ENCODE measurements at regions not wholly inside any gene's neighbourhood (a gene's known extent, or its start where the extent isn't known, plus 50 kb on each side); places are given as distances from the start of the nearest gene placed in this dataset.

DNA sequence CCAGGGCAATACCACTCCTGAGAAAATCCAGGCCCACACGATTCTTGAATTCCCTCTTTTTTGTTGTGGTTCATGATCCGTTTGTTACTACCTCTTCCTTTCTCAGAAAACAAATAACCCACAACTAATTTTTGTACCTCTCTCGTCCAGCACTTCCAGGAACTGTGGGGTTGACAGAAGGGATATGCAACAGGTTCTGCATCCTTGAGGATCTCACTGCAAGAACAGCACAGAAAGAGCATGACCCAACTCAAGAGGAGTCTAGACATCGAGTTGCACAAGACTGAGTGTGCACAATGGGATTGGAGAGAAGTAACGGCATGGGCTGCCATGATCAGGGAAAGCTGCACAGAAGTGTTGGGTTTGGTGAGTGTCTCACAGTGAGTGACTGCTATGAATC is 533.3 kb downstream of the SOX2 start:
- no peaks in the 10 kb centered on the region for H3K4me1 ChIP-seq (ENCODE audit: control insufficient read depth in 2 of 2, insufficient read depth in 2 of 2, low read length in 2 of 2)
- H3K27me3 ChIP-seq (ENCODE audit: control insufficient read depth in 2 of 2, insufficient read depth in 2 of 2, low read length in 2 of 2) = no peaks in the 10 kb centered on the region
- no peak overlapping the region for H3K4me3 ChIP-seq (ENCODE audit: low read length in 2 of 2)
- no peak overlapping the region for H3K9ac ChIP-seq (ENCODE audit: low read depth in 1 of 2, low read length in 2 of 2)
- H3K27ac ChIP-seq (ENCODE audit: low read depth in 2 of 2, low read length in 2 of 2) = no peak overlapping the region
- no peaks in the 10 kb centered on the region for H3K36me3 ChIP-seq (ENCODE audit: control insufficient read depth in 2 of 2, insufficient read depth in 2 of 2, low read length in 2 of 2)
- no peaks in the 10 kb centered on the region for H3K9me3 ChIP-seq (ENCODE audit: control insufficient read depth in 2 of 2, low read length in 2 of 2)

DNA sequence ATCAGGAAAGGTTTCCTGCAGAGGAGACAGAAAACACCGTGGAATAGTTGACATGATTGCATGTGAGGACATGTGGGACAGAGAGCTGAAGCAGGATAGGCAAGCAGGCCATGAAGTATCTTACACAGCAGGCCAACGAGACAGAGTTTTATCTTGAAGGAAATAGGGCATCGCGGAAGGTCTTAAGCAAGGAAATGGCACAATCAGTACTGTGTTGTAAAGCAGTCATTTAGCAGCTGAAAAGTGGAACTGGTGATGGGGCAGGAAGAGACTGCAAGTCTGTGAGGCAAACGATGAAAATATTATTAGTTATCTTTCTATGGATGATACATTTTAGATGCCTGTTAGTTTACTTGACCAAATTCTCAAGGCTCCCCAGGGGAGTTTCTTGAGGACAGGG is 535.1 kb downstream of the SOX2 start:
- Histone ChIP-seq H3K4me1 (ENCODE audit: control insufficient read depth in 2 of 2, insufficient read depth in 2 of 2, low read length in 2 of 2) (no peaks in the 10 kb centered on the region), H3K9ac (ENCODE audit: low read depth in 1 of 2, low read length in 2 of 2) (no peak overlapping the region), H3K4me3 (ENCODE audit: low read length in 2 of 2) (no peak overlapping the region), H3K27me3 (ENCODE audit: control insufficient read depth in 2 of 2, insufficient read depth in 2 of 2, low read length in 2 of 2) (no peaks in the 10 kb centered on the region), H3K27ac (ENCODE audit: low read depth in 2 of 2, low read length in 2 of 2) (no peak overlapping the region), H3K36me3 (ENCODE audit: control insufficient read depth in 2 of 2, insufficient read depth in 2 of 2, low read length in 2 of 2) (no peaks in the 10 kb centered on the region), H3K9me3 (ENCODE audit: control insufficient read depth in 2 of 2, low read length in 2 of 2) (no peaks in the 10 kb centered on the region)

DNA sequence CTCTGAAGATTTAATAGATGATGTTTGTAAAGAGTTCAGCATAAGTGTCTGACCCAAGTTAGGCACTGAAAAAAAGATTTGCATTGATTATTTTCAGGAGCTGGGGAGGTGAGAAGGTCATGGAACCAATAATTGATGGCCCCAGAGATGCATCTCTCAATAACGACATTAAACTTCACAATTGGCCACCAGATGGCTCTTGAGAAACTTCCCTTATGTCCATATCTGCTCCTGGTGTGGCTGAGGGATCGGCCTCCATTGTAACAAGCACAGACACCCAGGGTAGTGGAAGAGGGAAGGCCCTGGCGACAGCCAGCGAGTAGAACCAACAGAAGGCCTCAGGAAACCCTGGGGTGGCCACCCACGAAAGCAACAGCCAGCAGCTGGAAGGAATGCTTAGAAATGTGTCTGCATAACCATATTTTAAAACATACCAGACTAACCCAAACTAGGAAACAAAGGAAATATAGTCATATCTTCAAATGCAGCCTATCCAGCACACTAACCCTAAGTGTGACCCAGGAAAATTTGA is 536.7 kb downstream of the SOX2 start:
- Histone ChIP-seq H3K27me3 (ENCODE audit: control insufficient read depth in 2 of 2, insufficient read depth in 2 of 2, low read length in 2 of 2) (no peaks in the 10 kb centered on the region), H3K4me3 (ENCODE audit: low read length in 2 of 2) (no peak overlapping the region), H3K9me3 (ENCODE audit: control insufficient read depth in 2 of 2, low read length in 2 of 2) (no peaks in the 10 kb centered on the region), H3K4me1 (ENCODE audit: control insufficient read depth in 2 of 2, insufficient read depth in 2 of 2, low read length in 2 of 2) (no peaks in the 10 kb centered on the region), H3K27ac (ENCODE audit: low read depth in 2 of 2, low read length in 2 of 2) (no peak overlapping the region), H3K9ac (ENCODE audit: low read depth in 1 of 2, low read length in 2 of 2) (no peak overlapping the region), H3K36me3 (ENCODE audit: control insufficient read depth in 2 of 2, insufficient read depth in 2 of 2, low read length in 2 of 2) (no peaks in the 10 kb centered on the region)

DNA sequence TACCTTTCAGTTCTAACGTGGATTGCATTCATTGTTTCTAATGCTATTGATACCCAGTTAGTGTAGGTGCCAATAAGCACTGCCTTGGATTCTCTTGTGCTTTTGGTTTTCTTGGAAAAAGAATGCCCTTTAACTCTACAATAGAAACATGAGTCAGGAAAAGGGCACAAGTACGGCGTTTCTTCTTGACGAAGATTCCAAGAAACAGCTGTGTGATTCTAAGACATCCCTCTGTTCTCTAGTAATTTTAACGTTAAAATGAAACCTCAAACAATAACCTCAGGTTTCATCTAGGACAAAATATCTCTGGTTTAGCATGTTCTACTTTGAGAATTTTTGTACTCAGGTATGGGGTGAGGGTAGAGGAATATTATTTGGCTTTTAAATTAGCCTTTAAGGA is 540.5 kb upstream of the ATP11B start:
- H3K9ac ChIP-seq (ENCODE audit: low read depth in 1 of 2, low read length in 2 of 2) = no peak overlapping the region
- H3K27ac ChIP-seq (ENCODE audit: low read depth in 2 of 2, low read length in 2 of 2) = no peak overlapping the region
- no peaks in the 10 kb centered on the region for H3K4me1 ChIP-seq (ENCODE audit: control insufficient read depth in 2 of 2, insufficient read depth in 2 of 2, low read length in 2 of 2)
- no peak overlapping the region for H3K4me3 ChIP-seq (ENCODE audit: low read length in 2 of 2)
- no peaks in the 10 kb centered on the region for H3K27me3 ChIP-seq (ENCODE audit: control insufficient read depth in 2 of 2, insufficient read depth in 2 of 2, low read length in 2 of 2)
- H3K9me3 ChIP-seq (ENCODE audit: control insufficient read depth in 2 of 2, low read length in 2 of 2) = no peaks in the 10 kb centered on the region
- no peaks in the 10 kb centered on the region for H3K36me3 ChIP-seq (ENCODE audit: control insufficient read depth in 2 of 2, insufficient read depth in 2 of 2, low read length in 2 of 2)

DNA sequence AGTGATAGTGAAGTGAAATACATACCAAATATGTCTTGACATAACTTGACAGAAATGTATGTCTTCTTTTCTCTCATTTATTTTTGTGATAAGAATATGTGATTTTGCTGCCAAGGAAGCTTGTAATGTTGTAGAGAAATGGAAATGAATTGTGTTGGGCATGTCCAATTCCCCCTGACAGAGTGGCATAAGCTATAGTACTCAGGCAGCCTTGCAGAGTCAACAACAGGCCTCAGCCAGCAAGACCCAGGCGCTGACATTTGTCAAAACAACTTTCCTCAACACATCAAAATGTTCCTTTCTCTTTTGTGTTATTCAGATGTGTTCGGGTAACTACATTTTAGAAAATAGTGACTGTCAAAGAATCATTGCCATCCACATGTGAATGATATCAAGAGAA is 538.1 kb upstream of the ATP11B start:
- no peaks in the 10 kb centered on the region for H3K36me3 ChIP-seq (ENCODE audit: control insufficient read depth in 2 of 2, insufficient read depth in 2 of 2, low read length in 2 of 2)
- no peak overlapping the region for H3K9ac ChIP-seq (ENCODE audit: low read depth in 1 of 2, low read length in 2 of 2)
- H3K4me1 ChIP-seq (ENCODE audit: control insufficient read depth in 2 of 2, insufficient read depth in 2 of 2, low read length in 2 of 2) = no peaks in the 10 kb centered on the region
- no peak overlapping the region for H3K4me3 ChIP-seq (ENCODE audit: low read length in 2 of 2)
- H3K27ac ChIP-seq (ENCODE audit: low read depth in 2 of 2, low read length in 2 of 2) = no peak overlapping the region
- H3K9me3 ChIP-seq (ENCODE audit: control insufficient read depth in 2 of 2, low read length in 2 of 2) = no peaks in the 10 kb centered on the region
- H3K27me3 ChIP-seq (ENCODE audit: control insufficient read depth in 2 of 2, insufficient read depth in 2 of 2, low read length in 2 of 2) = peaks cover 5 to 7% of the 10 kb centered on the region in 2 donors

DNA sequence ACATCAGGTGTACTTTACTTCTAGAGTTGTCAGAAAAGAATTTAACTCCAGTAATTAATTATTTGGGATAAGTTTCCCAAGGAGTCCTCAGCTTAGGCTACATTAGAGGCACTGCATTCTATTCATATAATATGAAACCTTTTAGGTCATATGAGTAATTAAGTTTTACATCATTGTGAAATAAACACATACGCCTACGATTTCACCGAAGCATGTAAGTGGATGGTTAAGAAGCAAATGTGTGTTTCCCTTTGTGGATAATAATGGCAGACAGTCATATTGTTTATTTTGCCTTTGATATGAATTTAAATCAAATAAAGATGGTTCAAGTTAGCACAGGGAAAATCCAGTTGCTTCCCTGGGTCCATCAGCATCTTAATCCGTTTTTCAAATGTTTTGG is 535.9 kb upstream of the ATP11B start:
- no peaks in the 10 kb centered on the region for H3K36me3 ChIP-seq (ENCODE audit: control insufficient read depth in 2 of 2, insufficient read depth in 2 of 2, low read length in 2 of 2)
- H3K27me3 ChIP-seq (ENCODE audit: control insufficient read depth in 2 of 2, insufficient read depth in 2 of 2, low read length in 2 of 2) = peaks cover 5 to 9% of the 10 kb centered on the region in 2 donors
- H3K4me3 ChIP-seq (ENCODE audit: low read length in 2 of 2) = no peak overlapping the region
- no peak overlapping the region for H3K9ac ChIP-seq (ENCODE audit: low read depth in 1 of 2, low read length in 2 of 2)
- H3K9me3 ChIP-seq (ENCODE audit: control insufficient read depth in 2 of 2, low read length in 2 of 2) = no peaks in the 10 kb centered on the region
- no peaks in the 10 kb centered on the region for H3K4me1 ChIP-seq (ENCODE audit: control insufficient read depth in 2 of 2, insufficient read depth in 2 of 2, low read length in 2 of 2)
- H3K27ac ChIP-seq (ENCODE audit: low read depth in 2 of 2, low read length in 2 of 2) = no peak overlapping the region

DNA sequence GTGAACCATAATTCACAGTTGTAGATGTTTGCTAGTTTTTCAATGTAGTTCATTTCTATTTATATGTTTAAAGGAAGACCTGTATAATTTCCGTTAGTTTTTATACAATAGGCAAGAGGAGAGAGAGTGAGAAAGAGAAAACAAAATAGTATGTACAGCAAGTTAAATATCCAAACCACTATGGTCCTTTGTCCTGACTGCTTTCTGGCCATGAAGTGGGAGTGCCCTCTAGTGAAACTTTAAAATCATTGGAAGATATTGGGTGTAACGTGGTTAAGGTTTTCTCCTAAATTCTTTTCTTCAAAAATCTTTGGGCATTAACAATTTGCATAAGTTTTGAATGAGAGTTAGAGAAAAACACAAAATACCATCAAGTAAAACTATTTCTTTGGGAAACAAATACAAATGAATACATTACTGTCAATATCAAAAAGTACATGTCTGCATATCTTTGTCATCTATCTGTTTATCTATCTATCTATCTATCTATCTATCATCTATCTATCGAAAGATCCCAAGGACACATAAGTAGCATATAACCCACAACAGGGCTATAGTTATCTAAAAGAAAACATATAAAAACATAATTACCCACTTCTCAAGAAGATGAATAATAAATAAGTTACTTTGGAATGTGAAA is 534.6 kb upstream of the ATP11B start:
- Histone ChIP-seq H3K27ac (ENCODE audit: low read depth in 2 of 2, low read length in 2 of 2) (no peak overlapping the region), H3K4me3 (ENCODE audit: low read length in 2 of 2) (no peak overlapping the region), H3K9me3 (ENCODE audit: control insufficient read depth in 2 of 2, low read length in 2 of 2) (no peaks in the 10 kb centered on the region), H3K36me3 (ENCODE audit: control insufficient read depth in 2 of 2, insufficient read depth in 2 of 2, low read length in 2 of 2) (no peaks in the 10 kb centered on the region), H3K4me1 (ENCODE audit: control insufficient read depth in 2 of 2, insufficient read depth in 2 of 2, low read length in 2 of 2) (no peaks in the 10 kb centered on the region), H3K27me3 (ENCODE audit: control insufficient read depth in 2 of 2, insufficient read depth in 2 of 2, low read length in 2 of 2) (peaks cover 8 to 9% of the 10 kb centered on the region in 2 donors), H3K9ac (ENCODE audit: low read depth in 1 of 2, low read length in 2 of 2) (no peak overlapping the region)

DNA sequence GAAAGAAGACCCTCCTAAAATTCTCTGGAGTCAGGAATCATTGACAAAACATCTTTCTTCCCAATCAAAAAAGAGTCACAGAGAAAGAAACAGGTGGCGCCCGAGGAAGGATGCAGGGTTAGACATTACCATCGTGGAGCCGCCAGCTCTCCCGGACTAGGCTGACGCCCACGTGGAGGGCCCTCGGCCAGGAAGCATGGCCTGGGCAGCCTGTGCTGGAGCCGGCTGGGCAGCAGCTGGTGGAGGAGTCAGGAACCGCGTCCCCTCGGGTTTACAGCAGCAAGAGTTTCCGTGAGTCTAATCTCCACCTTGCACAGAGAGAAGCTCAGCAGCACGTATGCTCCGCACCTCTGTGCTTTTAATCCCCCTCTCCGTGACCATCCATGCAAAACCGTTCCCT is 533.7 kb upstream of the ATP11B start:
- H3K9ac ChIP-seq (ENCODE audit: low read depth in 1 of 2, low read length in 2 of 2) = no peak overlapping the region
- no peaks in the 10 kb centered on the region for H3K4me1 ChIP-seq (ENCODE audit: control insufficient read depth in 2 of 2, insufficient read depth in 2 of 2, low read length in 2 of 2)
- H3K4me3 ChIP-seq (ENCODE audit: low read length in 2 of 2) = no peak overlapping the region

DNA sequence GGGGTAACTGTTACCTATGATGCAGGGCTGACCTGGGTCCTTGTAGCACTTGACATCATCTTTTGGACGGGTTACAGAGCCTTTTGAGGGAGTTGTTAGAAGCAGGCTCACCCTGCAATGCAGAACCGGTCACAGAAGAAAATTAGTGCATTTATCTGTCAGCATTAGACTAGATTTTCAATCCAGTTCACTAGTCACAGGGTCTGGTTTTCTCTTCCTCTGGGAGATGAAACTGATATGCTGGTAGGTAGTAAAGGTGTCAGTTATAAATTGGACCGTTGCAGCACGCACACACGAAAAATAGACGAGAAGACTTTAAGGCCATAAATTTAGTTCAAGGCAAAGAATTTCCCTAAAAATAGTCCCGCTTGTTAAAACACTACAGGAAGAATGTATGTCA is 532.3 kb upstream of the ATP11B start:
- H3K9me3 ChIP-seq (ENCODE audit: control insufficient read depth in 2 of 2, low read length in 2 of 2) = no peaks in the 10 kb centered on the region
- H3K4me1 ChIP-seq (ENCODE audit: control insufficient read depth in 2 of 2, insufficient read depth in 2 of 2, low read length in 2 of 2) = no peaks in the 10 kb centered on the region
- H3K27ac ChIP-seq (ENCODE audit: low read depth in 2 of 2, low read length in 2 of 2) = no peak overlapping the region
- H3K36me3 ChIP-seq (ENCODE audit: control insufficient read depth in 2 of 2, insufficient read depth in 2 of 2, low read length in 2 of 2) = no peaks in the 10 kb centered on the region
- H3K4me3 ChIP-seq (ENCODE audit: low read length in 2 of 2) = no peak overlapping the region
- peaks cover 8 to 12% of the 10 kb centered on the region in 2 donors for H3K27me3 ChIP-seq (ENCODE audit: control insufficient read depth in 2 of 2, insufficient read depth in 2 of 2, low read length in 2 of 2)
- H3K9ac ChIP-seq (ENCODE audit: low read depth in 1 of 2, low read length in 2 of 2) = no peak overlapping the region

More for the DNA sequence above, 533.7 kb upstream of the ATP11B start:
- H3K36me3 ChIP-seq (ENCODE audit: control insufficient read depth in 2 of 2, insufficient read depth in 2 of 2, low read length in 2 of 2) = no peaks in the 10 kb centered on the region
- H3K9me3 ChIP-seq (ENCODE audit: control insufficient read depth in 2 of 2, low read length in 2 of 2) = no peaks in the 10 kb centered on the region
- no peak overlapping the region for H3K27ac ChIP-seq (ENCODE audit: low read depth in 2 of 2, low read length in 2 of 2)
- peaks cover 8 to 9% of the 10 kb centered on the region in 2 donors for H3K27me3 ChIP-seq (ENCODE audit: control insufficient read depth in 2 of 2, insufficient read depth in 2 of 2, low read length in 2 of 2)

DNA sequence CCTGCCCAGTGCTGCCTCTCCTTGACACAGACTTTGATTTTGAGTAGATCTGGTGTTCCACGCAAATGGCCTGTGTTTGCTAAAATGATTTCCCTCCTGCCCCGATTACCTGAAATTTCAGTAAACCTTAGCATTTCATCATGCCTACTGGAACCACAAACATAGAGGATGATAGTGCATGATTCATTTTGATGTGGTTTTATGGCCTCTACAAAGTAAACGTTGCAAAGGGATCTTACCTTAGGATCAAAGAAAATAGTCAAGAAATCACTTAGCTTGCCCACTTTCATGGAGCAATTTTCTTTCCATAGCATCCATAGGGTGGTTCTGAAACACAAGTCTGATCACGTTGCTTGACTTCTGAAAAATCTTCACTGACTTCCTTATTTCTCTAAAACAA is 524.6 kb upstream of the ATP11B start:
- H3K27ac ChIP-seq (ENCODE audit: low read depth in 2 of 2, low read length in 2 of 2) = no peak overlapping the region
- H3K4me1 ChIP-seq (ENCODE audit: control insufficient read depth in 2 of 2, insufficient read depth in 2 of 2, low read length in 2 of 2) = no peaks in the 10 kb centered on the region
- no peak overlapping the region for H3K4me3 ChIP-seq (ENCODE audit: low read length in 2 of 2)
- peaks cover 0 to 2% of the 10 kb centered on the region in 2 donors for H3K27me3 ChIP-seq (ENCODE audit: control insufficient read depth in 2 of 2, insufficient read depth in 2 of 2, low read length in 2 of 2)
- H3K9me3 ChIP-seq (ENCODE audit: control insufficient read depth in 2 of 2, low read length in 2 of 2) = no peaks in the 10 kb centered on the region
- no peaks in the 10 kb centered on the region for H3K36me3 ChIP-seq (ENCODE audit: control insufficient read depth in 2 of 2, insufficient read depth in 2 of 2, low read length in 2 of 2)
- H3K9ac ChIP-seq (ENCODE audit: low read depth in 1 of 2, low read length in 2 of 2) = no peak overlapping the region
